ENCODE measurements at regions not wholly inside any gene's neighbourhood (a gene's known extent, or its start where the extent isn't known, plus 50 kb on each side); places are given as distances from the start of the nearest gene placed in this dataset.

DNA sequence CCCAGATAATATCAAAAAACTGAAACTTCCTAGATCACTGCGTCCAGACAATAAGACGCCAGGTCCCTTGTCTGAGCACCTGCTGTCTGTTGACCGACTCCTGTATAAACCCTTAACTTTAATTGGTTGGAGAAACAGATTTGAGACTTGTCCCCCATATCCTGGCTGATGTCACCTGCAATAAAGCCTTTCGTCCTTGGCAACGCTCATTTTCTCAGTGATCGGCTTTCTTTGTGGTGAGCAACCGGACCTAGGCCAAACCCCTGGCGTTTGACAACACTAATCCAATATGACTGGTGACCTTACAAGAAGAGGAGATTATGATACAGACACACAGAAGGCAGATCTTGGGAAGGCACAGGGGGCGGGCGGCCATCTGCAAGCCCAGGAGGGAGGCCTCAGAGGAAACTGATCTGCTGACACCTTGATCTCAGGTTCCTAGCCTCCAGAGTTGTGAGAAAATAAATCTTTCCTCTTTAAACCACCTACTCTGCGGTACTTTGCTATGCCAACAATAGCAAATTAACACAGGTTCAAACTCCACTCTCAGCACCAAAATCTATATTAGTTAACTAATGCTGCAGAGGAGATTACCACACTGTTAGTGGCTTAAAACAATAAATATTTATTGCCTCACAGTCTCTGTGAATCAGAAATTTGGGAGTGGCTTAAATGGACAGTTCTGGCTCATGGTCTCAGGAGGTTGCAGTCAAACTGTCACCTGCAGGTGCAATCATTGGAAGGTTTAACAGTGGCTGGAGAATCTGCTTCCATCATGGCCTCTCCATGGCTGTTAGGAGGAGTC is 178.7 kb downstream of the OTOR start:
- no peak overlapping the region for H3K27ac Mint-ChIP-seq
- H3K9me3 Mint-ChIP-seq: peaks cover 3% of the 10 kb centered on the region
- no peaks in the 10 kb centered on the region for H3K4me1 Mint-ChIP-seq (ENCODE audit: low read depth)
- H3K4me3 Mint-ChIP-seq: no peak overlapping the region
- no peak for DNase-seq
- H3K27me3 Mint-ChIP-seq (ENCODE audit: low read depth): peaks cover 2% of the 10 kb centered on the region
- intact Hi-C loops (cut with micrococcal nuclease): no loop called here
- H3K36me3 Mint-ChIP-seq (ENCODE audit: low read depth): no peaks in the 10 kb centered on the region
- CTCF ChIA-PET: no interaction called here

GRCh38 chr20:16929756-16930155 is 181.6 kb downstream of the OTOR start:
- peaks cover 5% of the 10 kb centered on the region for H3K27me3 Mint-ChIP-seq (ENCODE audit: low read depth)
- CTCF ChIA-PET: no interaction called here
- DNase-seq: no peak
- H3K36me3 Mint-ChIP-seq (ENCODE audit: low read depth): no peaks in the 10 kb centered on the region
- intact Hi-C loops (cut with micrococcal nuclease): no loop called here
- H3K9me3 Mint-ChIP-seq: peaks cover 3% of the 10 kb centered on the region
- H3K27ac Mint-ChIP-seq: no peak overlapping the region
- no peaks in the 10 kb centered on the region for H3K4me1 Mint-ChIP-seq (ENCODE audit: low read depth)
- no peak overlapping the region for H3K4me3 Mint-ChIP-seq

- H3K36me3 Mint-ChIP-seq (ENCODE audit: low read depth): no peaks in the 10 kb centered on the region
Observed at GRCh38 chr20:16930656-16931055, 182.5 kb downstream of the OTOR start.

GRCh38 chr20:16939051-16939450 is 190.9 kb downstream of the OTOR start:
- CTCF ChIA-PET: no interaction called here

More at GRCh38 chr20:16930656-16931055, 182.5 kb downstream of the OTOR start:
- no peak for DNase-seq
- Mint-ChIP-seq H3K4me3 (no peak overlapping the region), H3K27me3 (ENCODE audit: low read depth) (peaks cover 5% of the 10 kb centered on the region), H3K4me1 (ENCODE audit: low read depth) (no peaks in the 10 kb centered on the region), H3K9me3 (peaks cover 3% of the 10 kb centered on the region), H3K27ac (no peak overlapping the region)
- CTCF ChIA-PET: no interaction called here
- intact Hi-C loops (cut with micrococcal nuclease): no loop called here

GRCh38 chr20:16940701-16941100 is 192.5 kb downstream of the OTOR start:
- Mint-ChIP-seq H3K9me3 (no peaks in the 10 kb centered on the region), H3K27me3 (ENCODE audit: low read depth) (no peaks in the 10 kb centered on the region), H3K4me1 (ENCODE audit: low read depth) (no peaks in the 10 kb centered on the region), H3K36me3 (ENCODE audit: low read depth) (no peaks in the 10 kb centered on the region), H3K27ac (no peak overlapping the region), H3K4me3 (no peak overlapping the region)
- DNase-seq: no peak
- intact Hi-C loops (cut with micrococcal nuclease): no loop called here
- CTCF ChIA-PET: no interaction called here

More at GRCh38 chr20:16939051-16939450, 190.9 kb downstream of the OTOR start:
- Mint-ChIP-seq H3K9me3 (no peaks in the 10 kb centered on the region), H3K27me3 (ENCODE audit: low read depth) (no peaks in the 10 kb centered on the region), H3K36me3 (ENCODE audit: low read depth) (no peaks in the 10 kb centered on the region), H3K4me3 (no peak overlapping the region), H3K27ac (no peak overlapping the region), H3K4me1 (ENCODE audit: low read depth) (no peaks in the 10 kb centered on the region)
- intact Hi-C loops (cut with micrococcal nuclease): no loop called here
- no peak for DNase-seq

- CTCF ChIA-PET: no interaction called here
- H3K27ac Mint-ChIP-seq: no peak overlapping the region
- no peaks in the 10 kb centered on the region for H3K36me3 Mint-ChIP-seq (ENCODE audit: low read depth)
- no peak overlapping the region for H3K4me3 Mint-ChIP-seq
- H3K27me3 Mint-ChIP-seq (ENCODE audit: low read depth): no peaks in the 10 kb centered on the region
- no peaks in the 10 kb centered on the region for H3K4me1 Mint-ChIP-seq (ENCODE audit: low read depth)
- intact Hi-C loops (cut with micrococcal nuclease): no loop called here
- DNase-seq: no peak
- no peaks in the 10 kb centered on the region for H3K9me3 Mint-ChIP-seq
Observed at GRCh38 chr20:16942051-16942450, 193.9 kb downstream of the OTOR start.

- no peak overlapping the region for H3K27ac Mint-ChIP-seq
- H3K4me1 Mint-ChIP-seq (ENCODE audit: low read depth): no peaks in the 10 kb centered on the region
- H3K36me3 Mint-ChIP-seq (ENCODE audit: low read depth): no peaks in the 10 kb centered on the region
- CTCF ChIA-PET: no interaction called here
- H3K9me3 Mint-ChIP-seq: no peaks in the 10 kb centered on the region
- no peak overlapping the region for H3K4me3 Mint-ChIP-seq
- intact Hi-C loops (cut with micrococcal nuclease): no loop called here
- H3K27me3 Mint-ChIP-seq (ENCODE audit: low read depth): no peaks in the 10 kb centered on the region
- no peak for DNase-seq
Observed at GRCh38 chr20:16942756-16943155, 194.6 kb downstream of the OTOR start.

GRCh38 chr20:16944745-16945144 is 196.6 kb downstream of the OTOR start:
- CTCF ChIA-PET: no interaction called here

DNA sequence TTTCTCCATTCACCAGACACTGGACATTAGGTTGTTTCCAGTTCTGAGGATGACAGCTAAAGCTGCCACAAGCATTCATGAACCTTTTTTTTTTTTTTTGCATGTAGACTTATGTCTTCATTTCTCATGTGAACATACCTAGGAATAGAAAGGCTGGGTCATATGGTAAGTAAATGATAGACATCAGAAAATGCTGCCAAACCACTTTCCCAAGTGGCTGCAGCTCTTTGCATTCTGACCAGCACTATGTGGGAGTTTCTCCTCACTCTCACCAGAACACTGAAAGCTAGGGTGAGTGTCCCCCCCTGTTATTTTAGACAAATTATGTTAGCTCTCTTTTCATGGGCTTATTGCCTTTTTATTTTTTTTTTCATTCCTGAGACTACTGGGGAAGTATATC is 197.5 kb downstream of the OTOR start:
- Mint-ChIP-seq H3K4me3 (no peak overlapping the region), H3K36me3 (ENCODE audit: low read depth) (no peaks in the 10 kb centered on the region), H3K9me3 (peaks cover 6% of the 10 kb centered on the region), H3K27ac (no peak overlapping the region), H3K4me1 (ENCODE audit: low read depth) (no peaks in the 10 kb centered on the region), H3K27me3 (ENCODE audit: low read depth) (no peaks in the 10 kb centered on the region)
- CTCF ChIA-PET: interaction anchor here (0.7 kb wide), 1 partner anchor 77 kb away, joined by 3 read pairs; no protein-coding TSS in a partner anchor
- DNase-seq: no peak
- intact Hi-C loops (cut with micrococcal nuclease): no loop called here

More at GRCh38 chr20:16944745-16945144, 196.6 kb downstream of the OTOR start:
- no peak for DNase-seq
- Mint-ChIP-seq H3K36me3 (ENCODE audit: low read depth) (no peaks in the 10 kb centered on the region), H3K4me3 (no peak overlapping the region), H3K9me3 (peaks cover 6% of the 10 kb centered on the region), H3K27me3 (ENCODE audit: low read depth) (no peaks in the 10 kb centered on the region), H3K4me1 (ENCODE audit: low read depth) (no peaks in the 10 kb centered on the region), H3K27ac (no peak overlapping the region)
- intact Hi-C loops (cut with micrococcal nuclease): no loop called here

GRCh38 chr20:16946097-16946496 is 197.9 kb downstream of the OTOR start:
- peaks cover 9% of the 10 kb centered on the region for H3K9me3 Mint-ChIP-seq
- H3K36me3 Mint-ChIP-seq (ENCODE audit: low read depth): no peaks in the 10 kb centered on the region
- no peak overlapping the region for H3K27ac Mint-ChIP-seq
- no peaks in the 10 kb centered on the region for H3K27me3 Mint-ChIP-seq (ENCODE audit: low read depth)
- DNase-seq: no peak
- no peak overlapping the region for H3K4me3 Mint-ChIP-seq
- intact Hi-C loops (cut with micrococcal nuclease): no loop called here
- H3K4me1 Mint-ChIP-seq (ENCODE audit: low read depth): no peaks in the 10 kb centered on the region
- CTCF ChIA-PET: interaction anchor here (0.7 kb wide), 1 partner anchor 76 kb away, joined by 3 read pairs; no protein-coding TSS in a partner anchor

DNA sequence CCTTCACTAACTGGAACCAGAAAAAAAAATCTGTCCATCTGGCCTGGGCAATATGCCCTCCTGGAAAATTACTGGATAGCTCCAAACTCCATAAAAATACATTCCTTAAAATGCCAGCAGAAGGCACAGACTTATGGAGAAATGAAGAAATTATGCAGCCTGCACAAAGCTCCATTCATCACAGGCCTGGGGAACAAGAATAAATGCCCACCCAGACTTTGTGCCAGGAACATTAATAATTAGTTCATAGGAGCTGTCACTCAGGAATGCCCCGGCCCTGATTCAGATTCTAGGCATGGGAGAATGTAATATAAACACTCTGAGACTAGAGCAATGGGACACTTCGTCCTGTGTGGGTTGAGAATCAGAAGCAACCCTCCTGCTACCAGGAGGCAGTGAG is 199.3 kb downstream of the OTOR start:
- H3K27me3 Mint-ChIP-seq (ENCODE audit: low read depth): no peaks in the 10 kb centered on the region
- CTCF ChIA-PET: no interaction called here
- no peak overlapping the region for H3K27ac Mint-ChIP-seq
- DNase-seq: no peak
- H3K36me3 Mint-ChIP-seq (ENCODE audit: low read depth): no peaks in the 10 kb centered on the region
- H3K4me1 Mint-ChIP-seq (ENCODE audit: low read depth): no peaks in the 10 kb centered on the region
- H3K4me3 Mint-ChIP-seq: no peak overlapping the region
- intact Hi-C loops (cut with micrococcal nuclease): no loop called here
- H3K9me3 Mint-ChIP-seq: peaks cover 9% of the 10 kb centered on the region

GRCh38 chr20:16951876-16952275 is 203.7 kb downstream of the OTOR start:
- CTCF ChIA-PET: no interaction called here
- no peak overlapping the region for H3K4me3 Mint-ChIP-seq
- no peaks in the 10 kb centered on the region for H3K27me3 Mint-ChIP-seq (ENCODE audit: low read depth)

GRCh38 chr20:16952965-16953364 is 204.8 kb downstream of the OTOR start:
- CTCF ChIA-PET: no interaction called here
- no peak overlapping the region for H3K4me3 Mint-ChIP-seq
- no peaks in the 10 kb centered on the region for H3K4me1 Mint-ChIP-seq (ENCODE audit: low read depth)
- intact Hi-C loops (cut with micrococcal nuclease): no loop called here
- H3K36me3 Mint-ChIP-seq (ENCODE audit: low read depth): no peaks in the 10 kb centered on the region
- no peak overlapping the region for H3K27ac Mint-ChIP-seq
- no peaks in the 10 kb centered on the region for H3K27me3 Mint-ChIP-seq (ENCODE audit: low read depth)
- H3K9me3 Mint-ChIP-seq: peaks cover 9% of the 10 kb centered on the region
- no peak for DNase-seq

More at GRCh38 chr20:16951876-16952275, 203.7 kb downstream of the OTOR start:
- intact Hi-C loops (cut with micrococcal nuclease): no loop called here
- no peak overlapping the region for H3K27ac Mint-ChIP-seq
- peaks cover 9% of the 10 kb centered on the region for H3K9me3 Mint-ChIP-seq
- no peaks in the 10 kb centered on the region for H3K36me3 Mint-ChIP-seq (ENCODE audit: low read depth)
- no peak for DNase-seq
- H3K4me1 Mint-ChIP-seq (ENCODE audit: low read depth): no peaks in the 10 kb centered on the region
